Ectodermal cell (in vitro differentiated cells): ENCODE measurements at regions not wholly inside any gene's neighbourhood (a gene's known extent, or its start where the extent isn't known, plus 50 kb on each side); places are given as distances from the start of the nearest gene placed in this dataset.
"Not testable (repeated sequence)": the region's sequence is repeated elsewhere in the genome, so short reads cannot be mapped to it uniquely, and the experiment has no call there.

Source experiments
- H3K27ac ChIP-seq: 2 replicates; pipeline ENCODE4 v1.7.0; 2013; ENCODE audit warnings: mild to moderate bottlenecking, low read depth, low read length; ENCODE audit not compliant: insufficient read depth, poor library complexity, severe bottlenecking
- H3K27me3 ChIP-seq: 2 replicates; pipeline ENCODE4 v1.7.0; 2013; ENCODE audit warnings: mild to moderate bottlenecking, low read length; ENCODE audit not compliant: insufficient read depth, control insufficient read depth, poor library complexity, severe bottlenecking
- H3K36me3 ChIP-seq: one replicate; pipeline ENCODE4 v1.7.0; 2013; ENCODE audit warnings: low read length; ENCODE audit not compliant: control insufficient read depth, insufficient read depth
- H3K4me1 ChIP-seq: one replicate; pipeline ENCODE4 v1.7.0; 2013; ENCODE audit warnings: low read length; ENCODE audit not compliant: control insufficient read depth, insufficient read depth
- H3K4me3 ChIP-seq: 2 replicates; pipeline ENCODE4 v1.7.0; 2013; ENCODE audit warnings: low read depth, low read length, control low read depth; ENCODE audit not compliant: insufficient read depth
- H3K9me3 ChIP-seq: 2 replicates; pipeline ENCODE4 v1.7.0; 2013; ENCODE audit warnings: mild to moderate bottlenecking, low read length, moderate library complexity; ENCODE audit not compliant: control insufficient read depth
- WGBS, 2 experiments: methylation state at CpG; one replicate each; pipeline ENCODE4 v1.1.7; 2013; ENCODE audit warnings: missing lambda C conversion rate in 2 of 2; 5-methylcytosine and 5-hydroxymethylcytosine counted together

- 93% methylated on average over 9 of the region's 9 CpGs for WGBS, 2 experiments
- Histone ChIP-seq H3K4me3 (no peak overlapping the region), H3K9me3 (no peaks in the 10 kb centered on the region), H3K27me3 (no peaks in the 10 kb centered on the region), H3K27ac (no peak overlapping the region), H3K4me1 (peaks cover 9% of the 10 kb centered on the region), H3K36me3 (no peaks in the 10 kb centered on the region)
Observed at GRCh38 chr3:194189243-194189791, 53.4 kb downstream of the HES1 start.

- not testable (repeated sequence) for H3K27ac ChIP-seq, H3K9me3 ChIP-seq, H3K4me1 ChIP-seq, H3K27me3 ChIP-seq, H3K36me3 ChIP-seq, H3K4me3 ChIP-seq
- 98 to 100% methylated on average over 2 of the region's 2 CpGs for WGBS, 2 experiments
Observed at GRCh38 chr3:194191850-194192249, 55.9 kb downstream of the HES1 start.

DNA sequence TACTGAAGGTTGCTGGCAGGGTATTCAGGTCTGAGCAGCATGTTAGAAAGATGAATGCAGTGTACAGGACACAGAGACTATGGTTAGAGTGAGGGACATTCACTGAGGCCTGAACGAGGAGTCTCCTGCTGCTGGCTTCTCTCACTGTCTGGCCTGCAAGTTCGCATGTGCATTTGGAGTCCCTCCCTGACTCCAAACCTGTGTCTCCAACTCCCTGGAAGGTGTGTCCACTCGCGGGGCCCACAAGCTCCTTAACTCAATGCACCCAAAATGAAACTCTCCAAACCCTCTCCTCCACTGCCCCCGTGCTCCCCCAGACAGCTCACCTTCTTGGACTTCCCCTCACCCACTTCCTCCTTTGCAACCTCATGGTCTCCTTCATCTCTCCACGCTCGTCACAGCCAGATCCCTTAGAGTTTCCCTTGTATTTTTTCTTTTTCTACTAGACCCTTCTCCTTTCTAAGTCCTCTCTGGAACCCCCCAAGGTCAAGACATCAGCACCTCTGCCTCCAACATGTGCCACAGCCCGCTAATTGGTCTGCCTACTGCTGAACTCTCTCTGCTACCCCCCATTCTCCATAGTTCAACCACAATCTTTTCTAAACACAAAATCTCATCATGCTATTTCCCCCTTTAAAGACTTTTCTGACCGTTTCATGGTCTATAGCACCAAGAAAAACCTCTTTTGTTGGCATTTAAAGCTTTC, 58.3 kb downstream of the HES1 start:
- H3K27me3 ChIP-seq = peaks cover 6% of the 10 kb centered on the region
- 89% methylated on average over 9 of the region's 9 CpGs for WGBS, 2 experiments
- peaks cover 4% of the 10 kb centered on the region for H3K4me1 ChIP-seq
- no peak overlapping the region for H3K4me3 ChIP-seq
- no peaks in the 10 kb centered on the region for H3K9me3 ChIP-seq
- H3K36me3 ChIP-seq = no peaks in the 10 kb centered on the region
- no peak overlapping the region for H3K27ac ChIP-seq

DNA sequence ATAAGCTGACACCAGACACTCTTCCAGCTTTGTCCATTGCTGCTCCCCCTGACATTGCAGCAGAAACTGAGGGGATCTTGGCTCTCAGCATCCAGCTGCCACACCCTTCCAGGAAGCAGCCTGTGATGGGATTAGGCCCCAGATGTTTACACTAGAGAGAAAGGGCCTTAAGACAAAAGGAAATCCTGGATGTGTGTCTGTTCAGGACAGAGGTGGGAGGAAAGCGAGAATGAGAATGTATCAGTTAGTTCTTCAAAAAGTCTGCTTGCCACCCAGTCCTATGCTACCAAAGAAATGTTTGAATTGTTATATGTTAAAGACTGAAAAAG, 58.8 kb downstream of the HES1 start:
- H3K27ac ChIP-seq = no peak overlapping the region
- 85 to 90% methylated on average over 1 of the region's 1 CpG for WGBS, 2 experiments

GRCh38 chr3:194195611-194196010, 59.7 kb downstream of the HES1 start:
- WGBS, 2 experiments = 91 to 98% methylated on average over 3 of the region's 3 CpGs
- H3K27ac ChIP-seq = no peak overlapping the region
- H3K27me3 ChIP-seq = peaks cover 12% of the 10 kb centered on the region

More for the DNA sequence above, 58.8 kb downstream of the HES1 start:
- Histone ChIP-seq H3K4me3 (no peak overlapping the region), H3K36me3 (no peaks in the 10 kb centered on the region), H3K27me3 (peaks cover 6% of the 10 kb centered on the region), H3K4me1 (peaks cover 4% of the 10 kb centered on the region), H3K9me3 (no peaks in the 10 kb centered on the region)

DNA sequence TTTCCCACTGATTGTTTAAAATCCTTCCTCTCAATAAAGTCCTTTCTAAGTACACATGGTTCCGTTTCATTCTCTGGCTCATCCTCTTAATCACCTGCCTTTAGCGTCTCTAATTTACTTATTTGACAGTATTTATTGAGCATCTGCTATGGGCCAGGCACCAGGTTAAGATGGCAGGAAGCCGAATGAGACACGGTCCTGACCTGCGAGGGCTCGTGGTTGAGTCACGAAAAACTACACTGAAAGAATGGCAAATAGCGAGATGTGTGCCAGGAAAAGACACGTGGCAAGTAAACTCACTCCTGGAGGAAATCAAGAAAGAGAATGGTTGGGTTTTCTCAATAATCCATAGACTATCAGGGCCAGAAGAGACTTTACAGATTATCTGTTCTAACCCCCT, 60.9 kb downstream of the HES1 start:
- H3K36me3 ChIP-seq = no peaks in the 10 kb centered on the region
- WGBS, 2 experiments = 90 to 95% methylated on average over 9 of the region's 9 CpGs
- peaks cover 4% of the 10 kb centered on the region for H3K4me1 ChIP-seq
- no peak overlapping the region for H3K4me3 ChIP-seq
- peaks cover 12% of the 10 kb centered on the region for H3K27me3 ChIP-seq
- no peak overlapping the region for H3K27ac ChIP-seq
- no peaks in the 10 kb centered on the region for H3K9me3 ChIP-seq

More at GRCh38 chr3:194195611-194196010, 59.7 kb downstream of the HES1 start:
- Histone ChIP-seq H3K9me3 (no peaks in the 10 kb centered on the region), H3K4me1 (peaks cover 4% of the 10 kb centered on the region), H3K36me3 (no peaks in the 10 kb centered on the region), H3K4me3 (no peak overlapping the region)

- H3K36me3 ChIP-seq = no peaks in the 10 kb centered on the region
- H3K9me3 ChIP-seq = no peaks in the 10 kb centered on the region
- H3K27me3 ChIP-seq = peaks cover 13% of the 10 kb centered on the region
- H3K27ac ChIP-seq = no peak overlapping the region
- peaks cover 4% of the 10 kb centered on the region for H3K4me1 ChIP-seq
- H3K4me3 ChIP-seq = no peak overlapping the region
- WGBS, 2 experiments = 90 to 94% methylated on average over 7 of the region's 7 CpGs
Observed at GRCh38 chr3:194197396-194197960, 61.5 kb downstream of the HES1 start.

DNA sequence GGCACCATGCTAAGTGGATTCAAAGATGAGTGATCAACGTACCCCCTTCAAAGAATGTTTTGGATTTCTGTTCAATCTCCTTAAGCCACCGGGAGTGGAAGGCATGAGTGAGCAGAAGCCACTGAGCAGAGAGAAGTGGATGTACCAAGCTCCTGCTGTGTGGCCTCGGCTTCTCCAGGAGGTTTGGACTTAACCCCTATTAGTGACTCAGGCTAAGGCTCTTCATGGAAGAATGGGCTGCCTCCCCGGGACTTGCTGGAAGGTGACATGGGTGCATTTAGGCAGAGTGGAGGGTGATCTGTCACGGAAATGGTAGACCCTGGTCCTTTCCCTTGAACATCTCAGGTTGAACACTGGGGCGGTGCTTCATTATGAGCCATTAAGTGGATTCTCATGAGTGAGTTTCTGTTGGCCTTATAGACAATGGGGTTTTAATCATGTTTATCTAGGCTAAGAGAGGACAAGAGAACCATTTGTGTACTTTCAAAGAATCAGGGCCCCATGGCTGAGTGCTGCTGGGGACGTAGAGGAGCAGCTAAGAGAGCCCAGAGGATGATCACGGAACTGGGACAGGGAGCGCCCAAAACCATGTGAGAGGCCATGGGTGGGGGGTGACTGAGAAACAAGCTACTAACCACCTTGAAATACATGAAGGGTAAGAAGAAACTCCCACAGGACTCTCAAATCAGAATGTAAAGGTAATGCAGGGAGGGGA, 62.2 kb downstream of the HES1 start:
- 91 to 93% methylated on average over 9 of the region's 9 CpGs for WGBS, 2 experiments
- Histone ChIP-seq H3K9me3 (no peaks in the 10 kb centered on the region), H3K4me1 (peaks cover 4% of the 10 kb centered on the region), H3K27me3 (peaks cover 20% of the 10 kb centered on the region), H3K27ac (no peak overlapping the region), H3K36me3 (no peaks in the 10 kb centered on the region), H3K4me3 (no peak overlapping the region)

- H3K27ac ChIP-seq = no peak overlapping the region
- H3K4me1 ChIP-seq = peaks cover 9% of the 10 kb centered on the region
- 93 to 94% methylated on average over 3 of the region's 3 CpGs for WGBS, 2 experiments
- H3K9me3 ChIP-seq = no peaks in the 10 kb centered on the region
- peaks cover 28% of the 10 kb centered on the region for H3K27me3 ChIP-seq
- H3K4me3 ChIP-seq = no peak overlapping the region
- no peaks in the 10 kb centered on the region for H3K36me3 ChIP-seq
Observed at GRCh38 chr3:194198938-194199337, 63.0 kb downstream of the HES1 start.

- no peaks in the 10 kb centered on the region for H3K9me3 ChIP-seq
- no peaks in the 10 kb centered on the region for H3K36me3 ChIP-seq
- H3K4me3 ChIP-seq = no peak overlapping the region
- WGBS, 2 experiments = 94 to 96% methylated on average over 6 of the region's 6 CpGs
- no peak overlapping the region for H3K27ac ChIP-seq
- peaks cover 18% of the 10 kb centered on the region for H3K4me1 ChIP-seq
- peaks cover 38% of the 10 kb centered on the region for H3K27me3 ChIP-seq
Observed at GRCh38 chr3:194200422-194201081, 64.6 kb downstream of the HES1 start.
